Activated CD4-positive, alpha-beta T cell treated with anti-CD3 and anti-CD28 coated beads, Interleukin-2, amount 10 ng/mL, durations not matched to agents 24 days and 14 days (primary cell): ENCODE measurements at regions not wholly inside any gene's neighbourhood (a gene's known extent, or its start where the extent isn't known, plus 50 kb on each side); places are given as distances from the start of the nearest gene placed in this dataset.

Source experiments
- DNase-seq: peaks from one replicate; pipeline ENCODE4 v3.0.0; 2022
- H3K27ac Mint-ChIP-seq: one replicate; pipeline ENCODE4 v1.8.0; 2022; ENCODE audit warnings: mild to moderate bottlenecking, mixed read lengths
- H3K27me3 Mint-ChIP-seq: one replicate; pipeline ENCODE4 v1.8.0; 2022; ENCODE audit warnings: mixed read lengths
- H3K36me3 Mint-ChIP-seq: one replicate; pipeline ENCODE4 v1.8.0; 2022; ENCODE audit warnings: low read depth, mild to moderate bottlenecking, mixed read lengths
- H3K4me1 Mint-ChIP-seq: one replicate; pipeline ENCODE4 v1.8.0; 2021; ENCODE audit warnings: mixed read lengths
- H3K4me3 Mint-ChIP-seq: one replicate; pipeline ENCODE4 v1.8.0; 2022; ENCODE audit warnings: mild to moderate bottlenecking, moderate library complexity, mixed read lengths
- H3K9me3 Mint-ChIP-seq: one replicate; pipeline ENCODE4 v1.8.0; 2021; ENCODE audit warnings: mixed read lengths
- intact Hi-C: fragments of 100-400 bp; cut with micrococcal nuclease; formaldehyde crosslinking; loops from one replicate; pipeline ENCODE4 v1.15.1; 2023

GRCh38 chr3:168990621-168991020 is 672.9 kb downstream of the MECOM start:
- no peaks in the 10 kb centered on the region for H3K36me3 Mint-ChIP-seq
- H3K27me3 Mint-ChIP-seq, result no peaks in the 10 kb centered on the region
- intact Hi-C loops, result no loop called here
- no peaks in the 10 kb centered on the region for H3K9me3 Mint-ChIP-seq
- no peak for DNase-seq
- no peak overlapping the region for H3K4me3 Mint-ChIP-seq
- no peak overlapping the region for H3K27ac Mint-ChIP-seq
- H3K4me1 Mint-ChIP-seq, result no peaks in the 10 kb centered on the region

GRCh38 chr3:168990134-168990533 is 673.4 kb downstream of the MECOM start:
- Mint-ChIP-seq H3K27ac (no peak overlapping the region), H3K36me3 (no peaks in the 10 kb centered on the region), H3K27me3 (no peaks in the 10 kb centered on the region), H3K4me3 (no peak overlapping the region), H3K4me1 (no peaks in the 10 kb centered on the region), H3K9me3 (no peaks in the 10 kb centered on the region)
- no peak for DNase-seq
- intact Hi-C loops, result no loop called here

- Mint-ChIP-seq H3K27ac (no peak overlapping the region), H3K4me3 (no peak overlapping the region), H3K27me3 (no peaks in the 10 kb centered on the region), H3K36me3 (no peaks in the 10 kb centered on the region), H3K9me3 (no peaks in the 10 kb centered on the region), H3K4me1 (no peaks in the 10 kb centered on the region)
- DNase-seq, result no peak
- intact Hi-C loops, result no loop called here
These were observed 674.1 kb downstream of the MECOM start for GRCh38 chr3:168989396-168989795.

- Mint-ChIP-seq H3K36me3 (no peaks in the 10 kb centered on the region), H3K4me3 (no peak overlapping the region), H3K4me1 (no peaks in the 10 kb centered on the region), H3K9me3 (no peaks in the 10 kb centered on the region), H3K27ac (no peak overlapping the region), H3K27me3 (no peaks in the 10 kb centered on the region)
- DNase-seq, result no peak
- intact Hi-C loops, result no loop called here
These were observed 674.7 kb downstream of the MECOM start for GRCh38 chr3:168988853-168989252.

GRCh38 chr3:168984872-168985271 is 678.6 kb downstream of the MECOM start:
- no peak for DNase-seq
- Mint-ChIP-seq H3K36me3 (no peaks in the 10 kb centered on the region), H3K4me1 (no peaks in the 10 kb centered on the region), H3K27ac (no peak overlapping the region), H3K4me3 (no peak overlapping the region), H3K27me3 (no peaks in the 10 kb centered on the region), H3K9me3 (no peaks in the 10 kb centered on the region)
- intact Hi-C loops, result no loop called here

- Mint-ChIP-seq H3K27me3 (no peaks in the 10 kb centered on the region), H3K4me3 (no peak overlapping the region), H3K9me3 (no peaks in the 10 kb centered on the region), H3K36me3 (no peaks in the 10 kb centered on the region), H3K4me1 (no peaks in the 10 kb centered on the region), H3K27ac (no peak overlapping the region)
- no peak for DNase-seq
- intact Hi-C loops, result no loop called here
These were observed 680.5 kb downstream of the MECOM start for GRCh38 chr3:168983046-168983445.

GRCh38 chr3:168981396-168981795 is 682.1 kb downstream of the MECOM start:
- Mint-ChIP-seq H3K9me3 (no peaks in the 10 kb centered on the region), H3K36me3 (no peaks in the 10 kb centered on the region), H3K27ac (no peak overlapping the region), H3K4me1 (no peaks in the 10 kb centered on the region), H3K27me3 (no peaks in the 10 kb centered on the region), H3K4me3 (no peak overlapping the region)
- intact Hi-C loops, result no loop called here
- DNase-seq, result no peak

GRCh38 chr3:168977716-168978374 is 685.7 kb downstream of the MECOM start:
- Mint-ChIP-seq H3K9me3 (no peaks in the 10 kb centered on the region), H3K27me3 (no peaks in the 10 kb centered on the region), H3K4me3 (no peak overlapping the region), H3K27ac (no peak overlapping the region), H3K4me1 (no peaks in the 10 kb centered on the region), H3K36me3 (no peaks in the 10 kb centered on the region)
- no peak for DNase-seq
- intact Hi-C loops, result no loop called here

- H3K27ac Mint-ChIP-seq, result no peak overlapping the region
- no peaks in the 10 kb centered on the region for H3K4me1 Mint-ChIP-seq
- no peak for DNase-seq
- no peaks in the 10 kb centered on the region for H3K36me3 Mint-ChIP-seq
- H3K27me3 Mint-ChIP-seq, result no peaks in the 10 kb centered on the region
- intact Hi-C loops, result no loop called here
- no peaks in the 10 kb centered on the region for H3K9me3 Mint-ChIP-seq
- H3K4me3 Mint-ChIP-seq, result no peak overlapping the region
These were observed 686.5 kb downstream of the MECOM start for GRCh38 chr3:168976969-168977368.

- H3K27ac Mint-ChIP-seq, result no peak overlapping the region
- no peaks in the 10 kb centered on the region for H3K4me1 Mint-ChIP-seq
- H3K36me3 Mint-ChIP-seq, result no peaks in the 10 kb centered on the region
- no peak for DNase-seq
- H3K4me3 Mint-ChIP-seq, result no peak overlapping the region
- intact Hi-C loops, result no loop called here
- H3K27me3 Mint-ChIP-seq, result no peaks in the 10 kb centered on the region
- no peaks in the 10 kb centered on the region for H3K9me3 Mint-ChIP-seq
These were observed 687.9 kb downstream of the MECOM start for GRCh38 chr3:168975576-168975975.

GRCh38 chr3:168974617-168975403 is 688.7 kb downstream of the MECOM start:
- intact Hi-C loops, result no loop called here
- DNase-seq, result no peak
- H3K9me3 Mint-ChIP-seq, result no peaks in the 10 kb centered on the region
- H3K4me3 Mint-ChIP-seq, result no peak overlapping the region
- H3K4me1 Mint-ChIP-seq, result no peaks in the 10 kb centered on the region
- H3K27ac Mint-ChIP-seq, result no peak overlapping the region
- H3K27me3 Mint-ChIP-seq, result no peaks in the 10 kb centered on the region
- no peaks in the 10 kb centered on the region for H3K36me3 Mint-ChIP-seq

- Mint-ChIP-seq H3K9me3 (no peaks in the 10 kb centered on the region), H3K4me3 (no peak overlapping the region), H3K27me3 (no peaks in the 10 kb centered on the region), H3K27ac (no peak overlapping the region), H3K4me1 (no peaks in the 10 kb centered on the region), H3K36me3 (no peaks in the 10 kb centered on the region)
- no peak for DNase-seq
- intact Hi-C loops, result no loop called here
These were observed 689.6 kb downstream of the MECOM start for GRCh38 chr3:168973897-168974296.

GRCh38 chr3:168973206-168973605 is 690.3 kb downstream of the MECOM start:
- H3K27ac Mint-ChIP-seq, result no peak overlapping the region
- no peaks in the 10 kb centered on the region for H3K9me3 Mint-ChIP-seq
- intact Hi-C loops, result no loop called here
- H3K4me3 Mint-ChIP-seq, result no peak overlapping the region
- no peaks in the 10 kb centered on the region for H3K36me3 Mint-ChIP-seq
- H3K4me1 Mint-ChIP-seq, result no peaks in the 10 kb centered on the region
- no peaks in the 10 kb centered on the region for H3K27me3 Mint-ChIP-seq
- no peak for DNase-seq

- Mint-ChIP-seq H3K27ac (no peak overlapping the region), H3K4me3 (no peak overlapping the region), H3K36me3 (no peaks in the 10 kb centered on the region), H3K27me3 (no peaks in the 10 kb centered on the region), H3K9me3 (no peaks in the 10 kb centered on the region), H3K4me1 (no peaks in the 10 kb centered on the region)
- intact Hi-C loops, result no loop called here
- DNase-seq, result no peak
These were observed 694.9 kb downstream of the MECOM start for GRCh38 chr3:168968609-168969008.

- Mint-ChIP-seq H3K9me3 (no peaks in the 10 kb centered on the region), H3K36me3 (no peaks in the 10 kb centered on the region), H3K27me3 (no peaks in the 10 kb centered on the region), H3K27ac (no peak overlapping the region), H3K4me1 (no peaks in the 10 kb centered on the region), H3K4me3 (no peak overlapping the region)
- intact Hi-C loops, result no loop called here
- no peak for DNase-seq
These were observed 698.8 kb downstream of the MECOM start for GRCh38 chr3:168964736-168965135.
